Right renal cortex interstitium (tissue), 3 donors: ENCODE measurements at regions not wholly inside any gene's neighbourhood (a gene's known extent, or its start where the extent isn't known, plus 50 kb on each side); places are given as distances from the start of the nearest gene placed in this dataset.
"Not testable (repeated sequence)": the region's sequence is repeated elsewhere in the genome, so short reads cannot be mapped to it uniquely, and the experiment has no call there.

ENCODE experiments used
- DNase-seq, 3 donors: peaks; one replicate each; pipeline ENCODE4 v3.0.0-alpha.2; 2013; ENCODE audit warnings: low read depth in 3 of 3, low spot score in 2 of 3

- DNase-seq: no peak
Observed at GRCh38 chr10:62492870-62493180, 118.7 kb downstream of the ZNF365 start.

- no peak for DNase-seq
Observed at GRCh38 chr10:62496925-62497324, 122.8 kb downstream of the ZNF365 start.

- DNase-seq: no peak
Observed at GRCh38 chr10:62498271-62498670, 124.1 kb downstream of the ZNF365 start.

GRCh38 chr10:62500116-62500515, 125.9 kb downstream of the ZNF365 start:
- DNase-seq: not testable (repeated sequence)

- no peak for DNase-seq
Observed at GRCh38 chr10:62501547-62501946, 127.4 kb downstream of the ZNF365 start.

GRCh38 chr10:62502995-62503613, 128.9 kb downstream of the ZNF365 start:
- DNase-seq: no peak

GRCh38 chr10:62503872-62504271, 129.7 kb downstream of the ZNF365 start:
- DNase-seq: no peak

GRCh38 chr10:62506371-62506770, 132.2 kb downstream of the ZNF365 start:
- DNase-seq: no peak

- no peak for DNase-seq
Observed at GRCh38 chr10:62511238-62511637, 137.1 kb downstream of the ZNF365 start.

GRCh38 chr10:62511656-62512055, 137.5 kb downstream of the ZNF365 start:
- no peak for DNase-seq

GRCh38 chr10:62512732-62513475, 138.7 kb downstream of the ZNF365 start:
- no peak for DNase-seq

GRCh38 chr10:62514079-62514693, 140.0 kb downstream of the ZNF365 start:
- no peak for DNase-seq

GRCh38 chr10:62517252-62517651, 143.1 kb downstream of the ZNF365 start:
- no peak for DNase-seq

- DNase-seq: no peak
Observed at GRCh38 chr10:62527019-62527827, 153.1 kb downstream of the ZNF365 start.

GRCh38 chr10:62528441-62528840, 154.3 kb downstream of the ZNF365 start:
- no peak for DNase-seq

GRCh38 chr10:62529396-62529795, 155.2 kb downstream of the ZNF365 start:
- DNase-seq: no peak

- DNase-seq: no peak
Observed at GRCh38 chr10:62534031-62534430, 159.9 kb downstream of the ZNF365 start.

GRCh38 chr10:62538606-62539005, 164.4 kb downstream of the ZNF365 start:
- no peak for DNase-seq

GRCh38 chr10:62540389-62540788, 166.2 kb downstream of the ZNF365 start:
- no peak for DNase-seq

GRCh38 chr10:62541811-62542210, 167.6 kb downstream of the ZNF365 start:
- no peak for DNase-seq

- DNase-seq: no peak
Observed at GRCh38 chr10:62543571-62544355, 169.6 kb downstream of the ZNF365 start.
